ENCODE measurements at regions not wholly inside any gene's neighbourhood (a gene's known extent, or its start where the extent isn't known, plus 50 kb on each side); places are given as distances from the start of the nearest gene placed in this dataset.

DNA sequence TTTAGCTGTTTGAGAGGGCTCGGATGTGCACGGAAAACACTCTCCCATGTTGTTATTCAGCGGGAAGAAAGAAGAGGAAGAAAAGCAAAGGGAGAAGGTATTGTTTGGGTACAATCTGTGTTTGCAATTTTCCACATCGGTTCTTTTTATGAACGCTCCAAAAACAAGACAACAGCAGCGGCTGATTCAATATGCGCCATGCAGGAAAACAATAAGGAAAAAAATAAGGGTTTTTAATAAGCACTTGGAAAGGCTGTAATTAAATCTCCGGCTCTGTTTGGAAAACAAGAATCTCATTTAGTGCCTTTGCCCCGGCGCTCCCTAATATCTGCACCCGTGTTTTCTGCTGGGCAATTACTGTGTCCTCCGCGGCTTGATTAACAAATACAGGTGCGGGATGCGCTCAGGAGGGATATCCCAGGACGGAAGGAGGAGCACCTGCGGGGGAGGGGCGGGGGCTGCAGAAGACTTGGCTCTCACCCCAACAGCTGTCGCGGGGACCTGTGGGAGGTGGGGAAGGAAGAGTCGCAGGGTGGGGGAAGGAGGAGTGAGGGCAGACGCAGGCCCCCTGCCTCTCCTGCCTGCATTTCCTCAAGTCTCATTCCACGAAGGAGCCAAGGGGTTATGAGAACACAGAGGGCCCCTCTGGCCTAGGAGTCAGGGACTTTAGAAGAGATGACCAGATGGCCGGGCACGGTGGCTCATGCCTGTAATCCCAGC lies 181.5 kb upstream of the PODXL start:
- no peak for DNase-seq (ENCODE audit: low spot score)

GRCh38 chr7:131735101-131735500 lies 178.7 kb upstream of the PODXL start:
- no peak for DNase-seq (ENCODE audit: low spot score)

- DNase-seq (ENCODE audit: low spot score) = no peak
These were observed 177.2 kb upstream of the PODXL start for GRCh38 chr7:131733604-131734003.

- DNase-seq (ENCODE audit: low spot score) = no peak
These were observed 170.8 kb upstream of the PODXL start for GRCh38 chr7:131727189-131727588.

GRCh38 chr7:131726686-131727085 lies 170.3 kb upstream of the PODXL start:
- no peak for DNase-seq (ENCODE audit: low spot score)

DNA sequence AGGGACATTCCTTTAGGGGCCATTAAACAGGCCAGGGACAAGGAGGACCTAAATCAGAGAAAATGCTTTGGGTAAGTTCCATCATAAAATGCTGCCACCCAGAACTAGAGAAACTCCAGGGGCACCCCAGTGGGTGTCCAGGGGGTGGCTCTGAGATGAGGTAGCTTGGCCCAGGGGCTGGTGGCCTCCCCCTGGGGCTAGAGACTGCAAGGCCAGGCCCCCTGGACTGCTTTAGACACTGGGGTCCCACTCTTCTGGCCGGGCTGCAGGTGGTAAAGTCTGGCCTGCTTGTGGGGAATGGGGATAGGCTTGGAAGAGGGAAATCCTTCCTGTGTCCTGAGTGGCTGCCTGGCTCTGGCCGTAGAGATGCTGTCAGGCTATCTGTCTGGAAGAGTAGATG lies 169.6 kb upstream of the PODXL start:
- no peak for DNase-seq (ENCODE audit: low spot score)

- DNase-seq (ENCODE audit: low spot score) = no peak
These were observed 168.4 kb upstream of the PODXL start for GRCh38 chr7:131724776-131725345.

DNA sequence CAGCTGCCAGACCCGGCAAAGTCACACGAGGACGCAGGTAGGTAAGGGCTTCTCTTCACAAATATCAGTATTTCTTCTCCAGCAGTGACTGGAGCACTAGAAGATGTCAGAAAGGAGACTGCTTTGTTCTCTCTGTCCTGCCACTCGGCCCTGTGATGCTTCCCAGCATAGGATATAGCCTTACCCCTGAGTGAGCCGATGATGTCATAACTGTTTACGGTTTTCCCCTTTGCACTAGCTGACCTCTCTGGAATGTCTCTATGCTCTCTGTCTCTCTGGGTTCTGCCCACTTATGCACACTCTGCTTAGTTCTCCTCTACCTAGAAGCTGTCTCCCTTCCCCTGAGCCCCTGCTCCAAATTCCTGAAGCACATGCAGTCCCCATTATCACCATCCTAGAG lies 167.5 kb upstream of the PODXL start:
- DNase-seq (ENCODE audit: low spot score) = no peak

DNA sequence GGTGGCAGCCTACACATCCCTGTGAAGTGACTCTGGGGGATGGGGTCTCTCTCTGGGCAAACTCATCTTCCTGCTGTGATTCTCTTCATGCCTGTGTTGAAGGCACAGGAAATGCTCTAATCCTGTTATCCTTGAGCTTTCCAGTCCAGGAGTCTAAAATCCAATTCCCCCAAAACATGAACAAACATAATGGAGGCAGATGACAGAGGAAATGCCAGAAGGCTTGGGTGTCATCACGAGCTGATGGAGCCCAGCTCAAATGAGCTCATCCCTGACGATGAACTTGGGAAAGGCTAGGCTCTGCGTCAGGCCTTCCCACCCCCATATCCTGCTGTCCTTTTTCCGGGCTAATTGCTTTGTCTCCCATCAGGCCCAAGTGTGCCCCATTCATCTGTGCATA lies 165.9 kb upstream of the PODXL start:
- DNase-seq (ENCODE audit: low spot score) = no peak

DNA sequence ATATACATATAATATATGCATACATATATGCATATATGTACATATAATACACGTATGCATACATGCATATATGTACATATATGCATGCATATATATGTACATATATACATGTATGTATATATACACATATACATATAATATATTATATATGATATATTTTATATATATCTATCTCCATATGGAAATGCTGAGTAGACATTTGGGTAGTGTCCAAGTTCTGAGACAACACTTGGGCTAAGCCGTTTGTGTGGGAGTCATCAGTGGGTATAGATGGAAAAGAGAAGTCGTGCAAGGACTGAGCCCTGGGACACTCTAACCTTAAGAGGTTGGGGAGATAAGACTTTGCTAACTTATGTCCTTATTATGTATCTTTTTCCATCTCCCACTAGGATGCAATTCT lies 165.2 kb upstream of the PODXL start:
- no peak for DNase-seq (ENCODE audit: low spot score)

DNA sequence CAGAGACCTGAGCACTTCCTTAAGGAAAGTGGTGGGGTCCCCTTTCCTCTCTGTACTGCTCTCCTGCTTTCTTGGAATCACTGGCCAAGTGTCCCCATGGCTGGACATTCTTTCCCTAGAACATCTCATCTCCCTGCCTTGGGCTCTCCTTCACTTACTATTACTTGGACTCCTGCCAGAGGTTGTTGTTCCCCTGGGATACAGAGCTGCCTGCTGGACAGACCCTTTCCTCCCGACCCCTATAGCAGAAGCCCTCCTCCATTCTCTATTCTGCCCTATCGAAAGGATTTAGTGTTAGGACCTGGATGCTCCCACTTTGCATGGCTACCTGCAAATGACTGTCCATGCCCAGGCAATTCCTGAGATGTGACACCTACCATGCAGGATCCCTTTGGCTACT lies 164.3 kb upstream of the PODXL start:
- no peak for DNase-seq (ENCODE audit: low spot score)

DNA sequence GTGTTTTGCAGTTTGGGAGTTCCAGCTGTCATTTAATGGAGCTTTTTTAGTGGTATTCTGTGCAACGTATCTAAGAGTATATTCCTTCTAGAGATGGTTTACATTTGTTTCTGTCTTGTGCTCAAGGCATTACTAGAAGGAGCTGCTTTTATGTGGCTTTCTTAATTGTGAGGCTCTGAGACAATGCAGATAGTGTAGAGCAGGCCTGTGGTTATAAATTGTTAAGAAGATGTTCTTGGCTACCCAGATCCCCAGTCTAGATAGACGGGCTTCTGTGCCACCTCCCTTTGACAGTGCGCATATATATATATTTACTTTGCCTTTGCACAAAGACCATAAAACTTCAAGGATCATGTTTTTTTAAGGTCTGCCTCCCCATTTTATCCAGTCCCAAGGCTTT lies 160.8 kb upstream of the PODXL start:
- DNase-seq (ENCODE audit: low spot score) = no peak

- no peak for DNase-seq (ENCODE audit: low spot score)
These were observed 142.9 kb upstream of the PODXL start for GRCh38 chr7:131699323-131699722.

GRCh38 chr7:131692131-131692960 lies 135.9 kb upstream of the PODXL start:
- peak; percentile 62 for DNase-seq (ENCODE audit: low spot score)

DNA sequence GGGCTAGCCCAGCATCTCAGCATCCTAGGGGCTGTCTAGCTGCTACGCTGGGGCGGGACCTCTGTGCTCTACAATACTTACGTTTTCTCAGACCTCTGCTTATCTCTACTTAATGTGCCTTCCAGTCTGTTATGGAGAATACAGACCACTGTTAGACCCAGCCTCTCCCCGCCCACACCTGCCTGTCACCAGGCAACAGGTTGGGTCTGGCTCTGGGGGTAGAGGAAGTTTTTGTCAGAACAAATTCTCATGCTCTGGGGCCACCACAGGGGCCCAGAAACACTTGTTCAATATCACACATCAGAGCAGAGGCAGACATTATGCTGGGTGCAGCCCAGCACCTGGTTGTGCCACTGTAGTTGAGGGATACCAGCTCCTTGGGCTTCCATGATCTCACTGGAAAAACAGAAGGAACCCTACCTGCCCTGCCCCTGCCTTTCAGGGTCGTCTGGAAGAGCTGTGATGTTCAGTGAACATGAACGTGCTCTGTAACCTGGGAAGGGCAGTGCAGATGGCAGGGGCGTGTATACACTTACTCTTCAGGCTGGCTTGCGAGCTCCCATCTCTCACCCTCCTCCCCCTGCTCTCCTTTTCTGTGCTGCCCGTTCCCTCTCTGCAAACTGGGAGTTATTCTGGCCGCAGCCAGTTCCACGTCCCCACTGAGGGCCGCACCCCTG lies 135.2 kb upstream of the PODXL start:
- DNase-seq (ENCODE audit: low spot score) = no peak

GRCh38 chr7:131690441-131690840 lies 134.0 kb upstream of the PODXL start:
- DNase-seq (ENCODE audit: low spot score) = no peak

DNA sequence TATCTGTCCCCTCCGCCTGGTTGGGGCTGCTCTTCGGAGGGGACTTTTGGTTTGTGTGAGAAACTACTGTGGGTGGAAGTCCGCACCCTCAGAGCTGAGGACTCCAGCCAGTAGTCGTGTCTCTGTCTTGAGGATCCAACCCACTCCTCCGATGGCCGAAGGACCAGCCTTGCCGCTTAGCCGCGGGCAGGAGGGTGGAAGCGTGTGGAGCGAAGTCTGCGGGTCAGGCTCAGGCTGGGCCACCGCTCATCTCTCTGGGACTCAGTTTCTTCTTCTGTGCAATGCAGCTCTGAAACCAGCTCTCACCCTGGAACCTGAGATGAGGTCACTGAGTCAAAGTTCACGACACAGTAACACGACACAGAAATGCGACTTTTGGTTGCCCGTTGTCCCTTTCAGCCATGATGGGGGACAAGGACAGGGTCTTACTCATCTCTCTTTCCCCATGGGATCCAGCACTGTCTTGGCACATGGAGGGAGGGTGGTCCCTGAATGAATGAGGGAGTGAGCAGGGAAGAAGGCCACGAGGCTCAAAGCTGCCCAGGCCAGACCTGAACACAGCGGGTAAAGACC lies 133.3 kb upstream of the PODXL start:
- no peak for DNase-seq (ENCODE audit: low spot score)

DNA sequence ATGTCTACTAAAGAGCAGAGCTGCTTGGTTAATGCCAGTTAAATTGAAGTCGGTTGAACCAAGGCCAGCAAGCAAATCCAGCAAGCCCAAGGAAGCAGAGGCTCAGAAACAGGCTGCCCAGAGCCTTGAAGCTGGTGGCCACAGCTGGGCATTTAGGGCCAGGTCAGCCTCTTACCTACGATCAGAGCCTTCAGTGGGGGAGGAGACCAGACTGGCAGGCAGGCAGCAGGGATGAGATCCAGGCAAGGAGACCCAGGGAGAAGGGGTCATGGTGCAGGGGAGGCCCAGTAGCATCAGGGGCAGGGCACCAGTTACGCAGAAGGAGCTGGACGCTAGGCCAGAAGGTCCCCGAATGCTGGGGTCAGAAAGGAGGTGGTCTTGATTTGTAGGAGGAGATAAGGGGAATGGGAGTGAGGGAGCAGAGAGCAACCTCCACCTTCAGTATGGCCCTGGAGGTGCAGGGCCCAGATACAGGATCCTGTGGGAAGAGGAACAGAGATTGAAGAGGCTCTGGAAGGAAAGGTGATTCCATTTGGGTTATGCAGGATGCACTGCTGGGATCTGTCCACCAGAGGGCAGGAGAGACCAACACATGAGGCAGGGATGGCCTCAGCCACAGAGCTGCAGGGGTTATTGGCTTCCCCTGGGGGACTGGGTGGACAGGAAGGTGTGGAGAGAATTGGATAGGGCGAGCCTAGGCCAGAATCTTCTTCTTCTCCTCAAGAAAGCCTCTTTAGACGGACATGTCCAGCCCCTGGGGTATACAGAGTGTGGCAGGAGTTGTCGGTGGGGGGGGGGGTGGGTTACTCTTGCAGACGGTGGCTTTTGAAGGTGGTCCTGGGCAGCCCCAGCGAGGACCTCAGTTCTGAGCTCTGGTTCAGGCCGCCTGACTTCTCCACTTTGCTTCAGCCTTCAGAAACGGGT lies 132.6 kb upstream of the PODXL start:
- DNase-seq (ENCODE audit: low spot score) = peak; percentile 81

GRCh38 chr7:131687296-131687695 lies 130.9 kb upstream of the PODXL start:
- DNase-seq (ENCODE audit: low spot score) = no peak

- no peak for DNase-seq (ENCODE audit: low spot score)
These were observed 130.4 kb upstream of the PODXL start for GRCh38 chr7:131686833-131687232.
